Esophagus muscularis mucosa (tissue), 4 donors: ENCODE measurements at regions not wholly inside any gene's neighbourhood (a gene's known extent, or its start where the extent isn't known, plus 50 kb on each side); places are given as distances from the start of the nearest gene placed in this dataset.

ENCODE experiments used
- DNase-seq: peaks from one replicate; pipeline ENCODE4 v3.0.0-alpha.2; 2017; ENCODE audit errors: extremely low spot score
- H3K27ac ChIP-seq, 4 donors: fragments of 200-600 bp; sonication (generic); replicated peaks in 1 of 4; 1 replicate in 3 of 4; 2 replicates in 1 of 4; pipeline ENCODE4 v1.5.1; 2016 to 2019; ENCODE audit warnings: mild to moderate bottlenecking in 1 of 4
- H3K27me3 ChIP-seq, 4 donors: fragments of 200-600 bp; sonication (generic); one replicate each; pipeline versions ENCODE4 v1.5.1 to v1.6.0; 2016 to 2019
- H3K36me3 ChIP-seq, 4 donors: fragments of 200-600 bp; sonication (generic); one replicate each; pipeline ENCODE4 v1.5.1; 2016 to 2019
- H3K4me1 ChIP-seq, 4 donors: fragments of 200-600 bp; sonication (generic); one replicate each; pipeline ENCODE4 v1.5.1; 2016 to 2019
- H3K4me3 ChIP-seq, 4 donors: fragments of 200-600 bp; sonication (generic); 1 replicate in 2 of 4; 2 replicates in 2 of 4; pipeline ENCODE4 v1.5.1; 2016 to 2019; ENCODE audit warnings: mild to moderate bottlenecking in 4 of 4, moderate library complexity in 1 of 4
- H3K9me3 ChIP-seq, 4 donors: fragments of 200-600 bp; sonication (generic); 1 replicate in 3 of 4; 2 replicates in 1 of 4; pipeline ENCODE4 v1.5.1; 2016 to 2019
- EP300 ChIP-seq: sonication (generic); formaldehyde crosslinking; IDR thresholded peaks from one replicate; pipeline ENCODE4 v1.6.1; 2017; ENCODE audit warnings: antibody characterized with exemption
- POLR2A ChIP-seq: fragments of 450-650 bp; IDR thresholded peaks from one replicate; pipeline ENCODE4 v1.6.1; 2017; ENCODE audit warnings: antibody characterized with exemption, moderate library complexity, mild to moderate bottlenecking, low read depth
- POLR2AphosphoS5 ChIP-seq, 2 donors: sonication (generic); formaldehyde crosslinking; IDR thresholded peaks; one replicate each; pipeline ENCODE4 v1.6.1; 2017; ENCODE audit warnings: antibody characterized with exemption in 2 of 2
- WGBS: methylation state at CpG from one replicate; pipeline ENCODE4 v1.1.5; 2018; 5-methylcytosine and 5-hydroxymethylcytosine counted together
- intact Hi-C: fragments of 100-400 bp; cut with DNase I; formaldehyde crosslinking; loops from one replicate; pipeline ENCODE4 v1.15.1; 2023
- TF ChIP-seq, protein P1 (sequence below), 3 experiments: fragments of 200-600 bp in 2 of 3; fragments of 450-650 bp in 1 of 3; sonication (generic) in 2 of 3; IDR thresholded peaks; one replicate each; pipeline ENCODE4 v1.5.1; 2017 to 2019; ENCODE audit warnings: antibody characterized with exemption in 3 of 3, mild to moderate bottlenecking in 2 of 3, moderate library complexity in 1 of 3

DNA sequence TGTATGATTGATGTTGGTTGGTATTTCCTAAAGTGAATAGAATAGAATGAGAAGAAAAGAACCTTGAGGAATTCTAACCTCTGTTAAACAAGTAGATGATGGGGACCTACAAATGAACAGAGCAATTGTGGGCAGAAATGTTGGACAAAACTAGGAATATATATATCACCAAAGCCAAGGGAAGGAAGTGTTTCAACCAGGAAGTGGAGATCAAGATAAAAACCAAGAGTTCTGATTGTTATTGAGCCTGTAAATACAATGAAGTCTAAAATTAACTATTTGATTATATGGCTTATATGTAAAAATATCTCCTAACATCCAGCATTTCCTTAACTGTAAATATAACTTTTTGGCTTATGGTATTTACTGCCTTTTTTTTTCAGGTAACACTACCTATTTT, 730.0 kb downstream of the SOCS6 start:
- Histone ChIP-seq H3K4me1 (no peaks in the 10 kb centered on the region), H3K9me3 (no peaks in the 10 kb centered on the region), H3K4me3 (no peak overlapping the region), H3K36me3 (no peaks in the 10 kb centered on the region), H3K27ac (no peak overlapping the region), H3K27me3 (no peaks in the 10 kb centered on the region)
- DNase-seq = no peak
- intact Hi-C loops = no loop called here
- no peak for TF ChIP-seq POLR2AphosphoS5 (IDR thresholded peaks at IDR 0.05)
- no peak for TF ChIP-seq POLR2A
- no peak for TF ChIP-seq EP300
- TF ChIP-seq, protein P1, sequence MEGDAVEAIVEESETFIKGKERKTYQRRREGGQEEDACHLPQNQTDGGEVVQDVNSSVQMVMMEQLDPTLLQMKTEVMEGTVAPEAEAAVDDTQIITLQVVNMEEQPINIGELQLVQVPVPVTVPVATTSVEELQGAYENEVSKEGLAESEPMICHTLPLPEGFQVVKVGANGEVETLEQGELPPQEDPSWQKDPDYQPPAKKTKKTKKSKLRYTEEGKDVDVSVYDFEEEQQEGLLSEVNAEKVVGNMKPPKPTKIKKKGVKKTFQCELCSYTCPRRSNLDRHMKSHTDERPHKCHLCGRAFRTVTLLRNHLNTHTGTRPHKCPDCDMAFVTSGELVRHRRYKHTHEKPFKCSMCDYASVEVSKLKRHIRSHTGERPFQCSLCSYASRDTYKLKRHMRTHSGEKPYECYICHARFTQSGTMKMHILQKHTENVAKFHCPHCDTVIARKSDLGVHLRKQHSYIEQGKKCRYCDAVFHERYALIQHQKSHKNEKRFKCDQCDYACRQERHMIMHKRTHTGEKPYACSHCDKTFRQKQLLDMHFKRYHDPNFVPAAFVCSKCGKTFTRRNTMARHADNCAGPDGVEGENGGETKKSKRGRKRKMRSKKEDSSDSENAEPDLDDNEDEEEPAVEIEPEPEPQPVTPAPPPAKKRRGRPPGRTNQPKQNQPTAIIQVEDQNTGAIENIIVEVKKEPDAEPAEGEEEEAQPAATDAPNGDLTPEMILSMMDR (IDR thresholded peaks at IDR 0.05) = no peak

GRCh38 chr18:71012789-71013188, 723.9 kb downstream of the SOCS6 start:
- Histone ChIP-seq H3K9me3 (no peaks in the 10 kb centered on the region), H3K36me3 (no peaks in the 10 kb centered on the region), H3K27ac (no peak overlapping the region), H3K4me3 (no peak overlapping the region), H3K4me1 (no peaks in the 10 kb centered on the region), H3K27me3 (no peaks in the 10 kb centered on the region)
- no peak for DNase-seq
- TF ChIP-seq POLR2A (no peak), EP300 (no peak), POLR2AphosphoS5 (IDR thresholded peaks at IDR 0.05) (no peak)
- TF ChIP-seq, protein P1 (IDR thresholded peaks at IDR 0.05) = no peak
- intact Hi-C loops = no loop called here
- WGBS = 97% methylated on average over 1 of the region's 1 CpG

GRCh38 chr18:71011389-71011788, 722.5 kb downstream of the SOCS6 start:
- no peaks in the 10 kb centered on the region for H3K27me3 ChIP-seq
- no peaks in the 10 kb centered on the region for H3K4me1 ChIP-seq
- no peak overlapping the region for H3K27ac ChIP-seq
- H3K4me3 ChIP-seq = no peak overlapping the region
- no peak for DNase-seq
- intact Hi-C loops = no loop called here
- TF ChIP-seq EP300 (no peak), POLR2AphosphoS5 (IDR thresholded peaks at IDR 0.05) (no peak), POLR2A (no peak)
- no peaks in the 10 kb centered on the region for H3K36me3 ChIP-seq
- H3K9me3 ChIP-seq = no peaks in the 10 kb centered on the region
- 62% methylated on average over 2 of the region's 2 CpGs for WGBS

GRCh38 chr18:71008257-71008656, 719.4 kb downstream of the SOCS6 start:
- Histone ChIP-seq H3K9me3 (no peaks in the 10 kb centered on the region), H3K27me3 (no peaks in the 10 kb centered on the region), H3K4me1 (no peaks in the 10 kb centered on the region), H3K27ac (no peak overlapping the region), H3K36me3 (no peaks in the 10 kb centered on the region), H3K4me3 (no peak overlapping the region)
- DNase-seq = no peak
- intact Hi-C loops = no loop called here
- no peak for TF ChIP-seq POLR2AphosphoS5 (IDR thresholded peaks at IDR 0.05)
- TF ChIP-seq, protein P1 (IDR thresholded peaks at IDR 0.05) = no peak
- TF ChIP-seq EP300 = no peak
- TF ChIP-seq POLR2A = no peak
- 79% methylated on average over 3 of the region's 3 CpGs for WGBS

GRCh38 chr18:71001597-71001996, 712.8 kb downstream of the SOCS6 start:
- intact Hi-C loops = no loop called here
- no peak overlapping the region for H3K27ac ChIP-seq
- H3K4me1 ChIP-seq = no peaks in the 10 kb centered on the region
- no peak overlapping the region for H3K4me3 ChIP-seq
- H3K9me3 ChIP-seq = no peaks in the 10 kb centered on the region
- no peak for DNase-seq
- TF ChIP-seq POLR2AphosphoS5 (IDR thresholded peaks at IDR 0.05) (no peak), EP300 (no peak), POLR2A (no peak)
- TF ChIP-seq, protein P1 (IDR thresholded peaks at IDR 0.05) = no peak
- H3K36me3 ChIP-seq = no peaks in the 10 kb centered on the region
- H3K27me3 ChIP-seq = no peaks in the 10 kb centered on the region
- WGBS = 66% methylated on average over 2 of the region's 2 CpGs
